Caco-2 (cell line): ENCODE measurements at regions not wholly inside any gene's neighbourhood (a gene's known extent, or its start where the extent isn't known, plus 50 kb on each side); places are given as distances from the start of the nearest gene placed in this dataset.

Source experiments
- BruUV-seq: library from RNA; stranded (reverse); fragments of 400-500 nt; replicated peaks from 2 replicates; lab custom pipeline; 2021; lab: Mats Ljungman, UMichigan
- CTCF ChIA-PET: fragments of 300-600 bp; sonication (Branson Sonifier 250); formaldehyde crosslinking; loops from one replicate; lab custom pipeline; 2022; ENCODE audit warnings: antibody characterized with exemption; lab: Charles Lee
- POLR2A ChIA-PET: fragments of 300-600 bp; sonication (Branson Sonifier 250); formaldehyde crosslinking; loops from one replicate; lab custom pipeline; 2022; ENCODE audit warnings: antibody characterized with exemption; lab: Charles Lee
- DNase-seq, 2 experiments: peaks; one replicate each; pipeline versions ENCODE4 v3.0.0 to v3.0.0-alpha.2; 2020 to 2022
- H3K27me3 ChIP-seq: replicated peaks from 2 replicates; pipeline ENCODE4 v1.6.0; 2011; ENCODE audit warnings: low read length; ENCODE audit not compliant: control insufficient read depth, insufficient read depth
- H3K36me3 ChIP-seq: 2 replicates; pipeline ENCODE4 v1.5.1; 2011; ENCODE audit warnings: low read length; ENCODE audit not compliant: control insufficient read depth, insufficient read depth
- H3K4me1 ChIP-seq: fragments of 250-450 bp; sonication (Bioruptor Pico); 2 replicates; pipeline ENCODE4 v1.5.1; 2020; ENCODE audit warnings: mild to moderate bottlenecking
- H3K4me3 ChIP-seq: 2 replicates; pipeline ENCODE4 v1.5.1; 2011; ENCODE audit warnings: low read depth, mild to moderate bottlenecking, control low read depth, low read length
- H3K9me3 ChIP-seq: fragments of 250-450 bp; sonication (Bioruptor Pico); 2 replicates; pipeline ENCODE4 v1.5.1; 2020; ENCODE audit warnings: mild to moderate bottlenecking, moderate library complexity
- H3K27ac Mint-ChIP-seq: one replicate; pipeline ENCODE4 v1.8.0; 2022; ENCODE audit warnings: mixed read lengths; ENCODE audit not compliant: unreplicated experiment
- H3K27me3 Mint-ChIP-seq: one replicate; pipeline ENCODE4 v1.8.0; 2022; ENCODE audit warnings: mixed read lengths; ENCODE audit not compliant: insufficient read depth, unreplicated experiment
- H3K36me3 Mint-ChIP-seq: one replicate; pipeline ENCODE4 v1.8.0; 2022; ENCODE audit warnings: mild to moderate bottlenecking, mixed read lengths; ENCODE audit not compliant: insufficient read depth, unreplicated experiment
- H3K4me1 Mint-ChIP-seq: one replicate; pipeline ENCODE4 v1.8.0; 2022; ENCODE audit warnings: low read depth, mixed read lengths; ENCODE audit not compliant: unreplicated experiment
- H3K4me3 Mint-ChIP-seq: one replicate; pipeline ENCODE4 v1.8.0; 2022; ENCODE audit warnings: mild to moderate bottlenecking, moderate library complexity, mixed read lengths; ENCODE audit not compliant: unreplicated experiment
- H3K9me3 Mint-ChIP-seq: one replicate; pipeline ENCODE4 v1.8.0; 2022; ENCODE audit warnings: mixed read lengths; ENCODE audit not compliant: unreplicated experiment
- intact Hi-C: fragments of 100-400 bp; cut with micrococcal nuclease; formaldehyde crosslinking; loops from one replicate; pipeline ENCODE4 v1.10.0; 2022; ENCODE audit not compliant: unreplicated experiment
- TF ChIP-seq, protein P1 (sequence below), 2 experiments: fragments of 200-600 bp in 1 of 2; IDR thresholded peaks; 1 replicate in 1 of 2; 2 replicates in 1 of 2; pipeline versions ENCODE4 v1.5.1 to v1.8.0; 2011 to 2022; ENCODE audit warnings: antibody characterized with exemption in 1 of 2, control low read depth in 1 of 2, inconsistent platforms in 1 of 2, low read depth in 1 of 2, low read length in 1 of 2, mild to moderate bottlenecking in 1 of 2, moderate library complexity in 1 of 2; ENCODE audit not compliant: insufficient read depth in 1 of 2, severe bottlenecking in 1 of 2, unreplicated experiment in 1 of 2

DNA sequence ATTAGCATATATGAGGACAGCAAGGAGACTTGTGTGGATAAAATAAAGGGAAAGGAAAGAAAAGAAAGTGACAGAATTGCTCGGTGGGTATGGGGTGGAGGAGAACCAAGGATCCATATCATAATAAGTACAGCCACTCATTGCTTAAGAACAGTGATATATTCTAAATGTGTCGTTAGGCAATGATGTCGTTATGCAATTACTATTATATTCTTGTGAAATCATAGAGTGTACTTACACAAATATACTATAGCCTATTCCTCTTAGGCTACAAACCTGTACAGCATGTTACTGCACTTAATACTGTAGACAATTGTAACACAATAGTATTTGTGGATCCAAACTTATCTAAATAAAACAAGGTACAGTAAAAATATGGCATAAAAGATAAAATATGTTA, 271.1 kb downstream of the CCER1 start:
- Mint-ChIP-seq H3K36me3 (no peaks in the 10 kb centered on the region), H3K9me3 (no peaks in the 10 kb centered on the region), H3K27me3 (no peaks in the 10 kb centered on the region), H3K27ac (no peak overlapping the region), H3K4me1 (no peaks in the 10 kb centered on the region), H3K4me3 (no peak overlapping the region)
- TF ChIP-seq, protein P1, sequence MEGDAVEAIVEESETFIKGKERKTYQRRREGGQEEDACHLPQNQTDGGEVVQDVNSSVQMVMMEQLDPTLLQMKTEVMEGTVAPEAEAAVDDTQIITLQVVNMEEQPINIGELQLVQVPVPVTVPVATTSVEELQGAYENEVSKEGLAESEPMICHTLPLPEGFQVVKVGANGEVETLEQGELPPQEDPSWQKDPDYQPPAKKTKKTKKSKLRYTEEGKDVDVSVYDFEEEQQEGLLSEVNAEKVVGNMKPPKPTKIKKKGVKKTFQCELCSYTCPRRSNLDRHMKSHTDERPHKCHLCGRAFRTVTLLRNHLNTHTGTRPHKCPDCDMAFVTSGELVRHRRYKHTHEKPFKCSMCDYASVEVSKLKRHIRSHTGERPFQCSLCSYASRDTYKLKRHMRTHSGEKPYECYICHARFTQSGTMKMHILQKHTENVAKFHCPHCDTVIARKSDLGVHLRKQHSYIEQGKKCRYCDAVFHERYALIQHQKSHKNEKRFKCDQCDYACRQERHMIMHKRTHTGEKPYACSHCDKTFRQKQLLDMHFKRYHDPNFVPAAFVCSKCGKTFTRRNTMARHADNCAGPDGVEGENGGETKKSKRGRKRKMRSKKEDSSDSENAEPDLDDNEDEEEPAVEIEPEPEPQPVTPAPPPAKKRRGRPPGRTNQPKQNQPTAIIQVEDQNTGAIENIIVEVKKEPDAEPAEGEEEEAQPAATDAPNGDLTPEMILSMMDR (IDR thresholded peaks at IDR 0.05; ENCODE audit: insufficient read depth in 1 of 2, low read depth in 1 of 2, low read length in 1 of 2, severe bottlenecking in 1 of 2, unreplicated experiment in 1 of 2), result no peak
- ChIA-PET CTCF (no interaction called here), POLR2A (no interaction called here)
- Histone ChIP-seq H3K9me3 (no peaks in the 10 kb centered on the region), H3K27me3 (no peaks in the 10 kb centered on the region), H3K4me3 (no peak overlapping the region), H3K36me3 (no peaks in the 10 kb centered on the region), H3K4me1 (no peaks in the 10 kb centered on the region)
- BruUV-seq, result no TSS peak
- DNase-seq, result no peak
- intact Hi-C loops, result no loop called here

DNA sequence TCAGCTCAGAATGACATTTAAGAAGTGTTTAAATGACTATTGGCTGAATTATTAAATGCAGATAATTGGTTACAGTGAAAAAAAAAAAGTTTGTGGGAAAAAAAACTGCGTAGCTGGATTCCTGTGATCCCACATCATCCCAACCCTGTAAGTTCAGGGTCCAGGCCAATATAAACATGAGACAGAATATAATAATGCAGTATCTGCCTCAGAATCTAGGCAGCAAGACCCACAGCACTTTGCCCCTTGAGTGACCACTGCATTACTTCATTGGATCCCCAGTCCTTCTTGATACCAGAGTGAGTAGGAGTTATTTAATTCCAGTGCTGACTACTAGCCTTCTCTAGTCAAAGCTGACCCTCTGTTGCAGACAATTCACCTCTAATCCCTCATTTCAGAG, 272.6 kb downstream of the CCER1 start:
- Mint-ChIP-seq H3K27ac (no peak overlapping the region), H3K4me3 (no peak overlapping the region), H3K27me3 (no peaks in the 10 kb centered on the region), H3K4me1 (no peaks in the 10 kb centered on the region), H3K36me3 (no peaks in the 10 kb centered on the region), H3K9me3 (no peaks in the 10 kb centered on the region)
- H3K4me3 ChIP-seq, result no peak overlapping the region
- no peaks in the 10 kb centered on the region for H3K36me3 ChIP-seq
- H3K27me3 ChIP-seq, result no peaks in the 10 kb centered on the region
- no peaks in the 10 kb centered on the region for H3K9me3 ChIP-seq
- BruUV-seq, result no TSS peak
- ChIA-PET POLR2A (no interaction called here), CTCF (no interaction called here)
- TF ChIP-seq, protein P1 (IDR thresholded peaks at IDR 0.05; ENCODE audit: insufficient read depth in 1 of 2, low read depth in 1 of 2, low read length in 1 of 2, severe bottlenecking in 1 of 2, unreplicated experiment in 1 of 2), result no peak
- DNase-seq, result no peak
- intact Hi-C loops, result no loop called here
- no peaks in the 10 kb centered on the region for H3K4me1 ChIP-seq

DNA sequence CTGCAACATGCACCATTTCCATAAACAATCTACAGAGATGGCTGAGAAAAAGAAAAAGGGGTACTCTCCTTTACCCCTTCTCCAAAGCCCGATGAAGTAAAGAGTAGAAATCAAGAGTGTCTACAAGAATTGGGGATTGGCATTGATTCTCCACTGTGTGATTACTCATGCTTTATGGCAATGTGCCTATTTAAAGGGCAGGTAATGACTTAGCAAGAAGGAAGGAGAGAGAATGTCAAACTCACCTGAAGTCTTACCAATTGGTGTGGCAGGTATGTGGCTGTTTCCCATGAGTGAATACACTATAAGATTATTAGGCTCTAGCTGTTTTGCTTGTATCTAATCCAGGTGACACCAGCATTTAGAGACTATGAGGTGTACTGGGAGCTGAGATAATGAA, 275.3 kb downstream of the CCER1 start:
- no peak for DNase-seq
- CTCF ChIA-PET, result no interaction called here
- POLR2A ChIA-PET, result no interaction called here
- no peaks in the 10 kb centered on the region for H3K9me3 Mint-ChIP-seq
- H3K27ac Mint-ChIP-seq, result no peak overlapping the region
- Histone ChIP-seq H3K36me3 (no peaks in the 10 kb centered on the region), H3K27me3 (no peaks in the 10 kb centered on the region), H3K4me1 (no peaks in the 10 kb centered on the region), H3K9me3 (no peaks in the 10 kb centered on the region), H3K4me3 (no peak overlapping the region)
- BruUV-seq, result no TSS peak
- intact Hi-C loops, result loop anchor here (10.0 kb wide), 1 partner anchor 265 kb away; no protein-coding TSS in a partner anchor
- H3K4me3 Mint-ChIP-seq, result no peak overlapping the region
- TF ChIP-seq, protein P1 (IDR thresholded peaks at IDR 0.05; ENCODE audit: insufficient read depth in 1 of 2, low read depth in 1 of 2, low read length in 1 of 2, severe bottlenecking in 1 of 2, unreplicated experiment in 1 of 2), result no peak
- H3K4me1 Mint-ChIP-seq, result no peaks in the 10 kb centered on the region
- H3K27me3 Mint-ChIP-seq, result no peaks in the 10 kb centered on the region
- no peaks in the 10 kb centered on the region for H3K36me3 Mint-ChIP-seq
